Coronary artery (tissue), 2 donors: ENCODE measurements at regions not wholly inside any gene's neighbourhood (a gene's known extent, or its start where the extent isn't known, plus 50 kb on each side); places are given as distances from the start of the nearest gene placed in this dataset.
"Not testable (repeated sequence)": the region's sequence is repeated elsewhere in the genome, so short reads cannot be mapped to it uniquely, and the experiment has no call there.

ENCODE experiments used
- DNase-seq: peaks from one replicate; pipeline ENCODE4 v3.0.0-alpha.2; 2017; ENCODE audit warnings: low spot score
- H3K27ac ChIP-seq, 2 donors: fragments of 200-600 bp; sonication (generic); one replicate each; pipeline ENCODE4 v1.5.1; 2016 to 2019
- H3K4me3 ChIP-seq: fragments of 200-600 bp; sonication (generic); 2 replicates; pipeline ENCODE4 v1.5.1; 2016; ENCODE audit warnings: mild to moderate bottlenecking, moderate library complexity
- CTCF ChIP-seq: fragments of 200-600 bp; sonication (generic); IDR thresholded peaks from one replicate; pipeline ENCODE4 v1.5.1; 2019; ENCODE audit warnings: antibody characterized with exemption

- no peak overlapping the region for H3K4me3 ChIP-seq
- no peak overlapping the region for H3K27ac ChIP-seq
- no peak for TF ChIP-seq CTCF
- DNase-seq = no peak
These were observed 80.5 kb upstream of the GNAZ start for GRCh38 chr22:22989856-22990255.

GRCh38 chr22:22990711-22991505 lies 79.4 kb upstream of the GNAZ start:
- not testable (repeated sequence) for H3K27ac ChIP-seq, DNase-seq, H3K4me3 ChIP-seq

GRCh38 chr22:22992474-22992873 lies 77.8 kb upstream of the GNAZ start:
- DNase-seq = no peak
- H3K4me3 ChIP-seq = no peak overlapping the region
- no peak overlapping the region for H3K27ac ChIP-seq
- no peak for TF ChIP-seq CTCF

GRCh38 chr22:22993184-22993583 lies 77.1 kb upstream of the GNAZ start:
- TF ChIP-seq CTCF = no peak
- Histone ChIP-seq H3K4me3 (no peak overlapping the region), H3K27ac (no peak overlapping the region)
- no peak for DNase-seq

GRCh38 chr22:22995166-22995565 lies 75.2 kb upstream of the GNAZ start:
- Histone ChIP-seq H3K4me3 (no peak overlapping the region), H3K27ac (no peak overlapping the region)
- no peak for DNase-seq
- no peak for TF ChIP-seq CTCF

GRCh38 chr22:22996511-22997261 lies 73.6 kb upstream of the GNAZ start:
- Histone ChIP-seq H3K27ac (no peak overlapping the region), H3K4me3 (no peak overlapping the region)
- TF ChIP-seq CTCF = no peak
- DNase-seq = no peak

- TF ChIP-seq CTCF = no peak
- Histone ChIP-seq H3K27ac (no peak overlapping the region), H3K4me3 (no peak overlapping the region)
- no peak for DNase-seq
These were observed 72.9 kb upstream of the GNAZ start for GRCh38 chr22:22997262-22997898.
